ENCODE measurements at regions not wholly inside any gene's neighbourhood (a gene's known extent, or its start where the extent isn't known, plus 50 kb on each side); places are given as distances from the start of the nearest gene placed in this dataset.
"Not testable (repeated sequence)": the region's sequence is repeated elsewhere in the genome, so short reads cannot be mapped to it uniquely, and the experiment has no call there.

DNA sequence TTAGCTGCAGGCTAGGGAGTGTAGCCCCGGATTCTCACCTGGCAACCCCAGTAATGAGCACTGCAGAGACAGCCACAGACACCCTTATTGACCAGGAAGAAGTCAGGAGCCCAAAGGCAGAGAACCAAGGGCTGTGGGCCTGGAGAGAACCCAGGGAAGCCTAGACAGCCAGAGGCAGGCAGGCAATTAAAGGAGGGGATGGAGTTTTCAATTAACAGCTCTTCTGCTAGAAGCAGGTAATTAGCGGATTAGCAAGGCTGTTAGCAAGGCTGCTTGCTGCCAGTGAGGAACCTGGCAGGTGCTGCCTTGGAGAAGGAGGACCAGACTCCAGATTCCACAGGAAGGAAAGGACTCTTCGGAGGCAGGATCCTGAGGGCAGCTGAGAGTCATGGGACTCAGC lies 176.1 kb downstream of the TRIM43 start:
- not testable (repeated sequence) for DNase-seq

DNA sequence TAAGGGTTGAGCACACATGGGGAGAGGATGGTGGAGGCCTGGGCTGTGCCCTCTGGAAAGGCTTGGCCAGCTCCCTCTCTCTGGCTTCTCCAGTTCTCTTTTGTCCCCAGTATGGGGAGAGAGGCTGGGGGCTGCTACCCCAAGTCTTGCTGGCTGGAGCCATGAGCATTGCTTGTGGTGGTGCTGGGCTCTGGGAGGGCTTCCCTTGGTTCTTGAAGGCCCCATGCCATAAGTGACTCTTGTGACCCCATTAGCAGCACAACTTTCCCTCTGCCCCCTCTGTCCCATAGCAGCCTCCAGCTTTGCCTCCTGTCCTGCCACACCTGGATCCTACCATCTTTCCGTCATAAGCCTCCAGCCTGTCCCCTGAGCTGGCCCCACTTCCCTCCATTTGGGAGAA lies 177.5 kb downstream of the TRIM43 start:
- not testable (repeated sequence) for DNase-seq

DNA sequence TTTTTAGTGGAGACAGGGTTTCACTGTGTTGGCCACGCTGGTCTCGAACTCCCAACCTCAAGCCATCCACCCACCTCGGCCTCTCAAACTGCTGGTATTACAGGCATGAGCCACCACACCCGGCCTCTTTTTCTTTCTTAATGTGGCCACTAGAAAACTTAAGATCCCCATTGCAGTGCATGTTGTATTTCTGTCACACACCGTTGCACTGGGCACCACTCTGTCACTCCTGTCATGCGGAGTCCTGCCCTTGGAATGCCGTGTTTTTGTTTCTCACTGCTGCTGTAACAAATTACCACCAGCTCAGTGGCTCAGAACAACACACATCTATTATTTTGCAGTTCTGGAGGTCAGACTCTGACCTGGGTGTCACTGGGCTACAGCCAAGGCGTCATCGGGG lies 178.9 kb downstream of the TRIM43 start:
- DNase-seq: not testable (repeated sequence)

DNA sequence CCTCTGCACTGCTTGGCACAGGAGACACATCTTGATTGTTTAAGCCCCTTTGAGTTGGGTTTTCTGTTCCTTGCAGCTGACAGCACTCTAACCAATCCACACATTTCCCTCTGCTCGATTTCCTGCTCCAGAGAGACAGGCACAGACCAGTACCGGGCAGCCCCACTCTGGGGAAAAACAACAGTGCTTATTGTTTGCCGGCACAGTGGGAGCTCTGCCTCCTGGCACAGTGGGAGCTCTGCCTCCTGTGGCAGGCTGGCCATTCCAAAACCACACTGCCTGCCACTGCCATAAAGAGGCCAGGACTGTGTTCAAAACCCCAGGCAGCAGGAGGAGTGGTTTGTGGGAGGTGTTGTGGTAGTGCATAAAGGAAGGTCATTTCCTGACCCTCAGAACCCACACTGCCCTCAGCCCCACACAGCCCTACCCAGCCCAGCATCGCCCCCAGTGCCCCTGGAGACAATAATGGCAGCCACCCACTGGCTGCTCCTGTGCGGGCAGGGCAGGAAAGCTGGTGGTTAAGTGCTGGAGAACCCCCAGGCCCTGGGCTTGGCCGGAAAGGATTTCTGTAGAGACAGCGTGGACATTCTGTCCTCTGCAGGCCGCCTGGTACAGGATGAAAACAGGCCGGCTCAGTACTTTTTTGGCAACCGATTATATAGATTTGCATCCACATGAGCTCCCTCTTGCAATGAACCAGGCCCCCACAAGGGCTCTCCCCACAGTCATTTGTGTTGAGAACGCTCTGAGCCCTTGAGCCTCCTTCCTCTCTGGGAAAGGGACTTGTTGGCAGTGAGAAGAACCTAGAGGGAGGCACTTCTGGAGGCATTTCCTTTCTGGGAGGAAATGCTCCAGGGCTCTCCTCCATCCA lies 182.8 kb downstream of the TRIM43 start:
- DNase-seq: not testable (repeated sequence)

DNA sequence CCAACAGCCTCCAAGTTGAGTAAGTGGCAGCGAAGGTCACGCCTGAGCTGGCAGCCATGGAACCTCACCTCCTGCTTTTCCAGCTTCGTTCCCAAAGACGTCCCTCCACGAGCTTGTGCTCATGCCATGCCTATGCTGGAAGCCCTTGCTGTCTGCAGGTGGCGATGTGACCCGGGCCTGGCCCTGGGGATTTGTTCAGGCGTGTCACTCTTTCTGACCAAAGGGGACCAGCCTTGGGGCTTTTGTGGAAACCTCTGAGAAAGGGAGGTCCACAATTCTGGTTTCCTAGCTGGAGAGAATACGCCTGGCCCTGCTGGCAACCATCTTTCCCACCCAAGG lies 183.4 kb downstream of the TRIM43 start:
- DNase-seq: not testable (repeated sequence)

All from GF-D8 (cell line).